ENCODE measurements at regions not wholly inside any gene's neighbourhood (a gene's known extent, or its start where the extent isn't known, plus 50 kb on each side); places are given as distances from the start of the nearest gene placed in this dataset.

DNA sequence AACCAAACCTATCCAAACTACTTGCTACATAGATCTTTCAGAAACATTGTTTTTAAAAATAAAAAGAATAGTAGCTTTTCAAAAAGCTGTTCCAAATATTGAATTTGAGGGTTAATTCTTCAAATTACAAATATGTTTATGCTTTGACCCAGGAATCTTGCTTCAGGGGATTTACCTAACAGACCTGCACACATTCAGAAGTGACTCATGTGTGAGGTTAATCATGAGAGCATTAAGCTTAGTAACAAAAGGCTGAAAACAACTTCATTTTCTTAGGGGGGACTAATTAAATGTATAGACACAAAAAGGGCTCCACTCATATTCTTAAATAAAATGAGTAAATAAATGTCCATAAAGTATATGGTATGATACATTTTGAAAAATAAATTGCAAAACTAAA is 672.4 kb upstream of the FLRT2 start:
- no peaks in the 10 kb centered on the region for H3K27me3 ChIP-seq (ENCODE audit: low read depth, low read length)
- no peaks in the 10 kb centered on the region for H3K9me3 ChIP-seq (ENCODE audit: control insufficient read depth in 1 of 2, low read length in 2 of 2)
- no peaks in the 10 kb centered on the region for H3K4me1 ChIP-seq (ENCODE audit: control insufficient read depth in 1 of 2, insufficient read depth in 2 of 2, low read length in 2 of 2)
- no peaks in the 10 kb centered on the region for H3K36me3 ChIP-seq (ENCODE audit: control insufficient read depth in 1 of 2, insufficient read depth in 2 of 2, low read length in 2 of 2)
- no peak overlapping the region for H3K27ac ChIP-seq (ENCODE audit: low read length)
- no peak overlapping the region for H3K4me3 ChIP-seq (ENCODE audit: low read depth in 1 of 2, low read length in 2 of 2)

DNA sequence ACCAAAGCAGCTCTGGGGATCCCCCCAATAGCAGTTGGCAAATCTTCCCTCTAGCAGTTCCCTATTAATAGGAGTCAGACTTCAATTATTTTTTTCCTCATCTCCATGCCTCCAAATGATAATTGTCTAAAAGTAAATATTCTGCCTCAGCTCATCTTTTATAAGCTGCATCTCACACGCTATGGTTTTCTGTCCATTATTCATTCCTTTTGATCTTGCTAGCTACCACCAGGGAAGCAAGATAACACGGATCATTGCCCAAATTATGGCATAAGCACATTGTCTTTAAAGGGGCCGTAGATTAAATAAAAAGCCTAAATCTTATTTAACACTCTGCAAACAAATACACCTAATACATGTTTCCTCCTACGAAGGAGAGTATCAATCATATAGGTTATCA is 670.8 kb upstream of the FLRT2 start:
- H3K4me1 ChIP-seq (ENCODE audit: control insufficient read depth in 1 of 2, insufficient read depth in 2 of 2, low read length in 2 of 2): no peaks in the 10 kb centered on the region
- no peak overlapping the region for H3K27ac ChIP-seq (ENCODE audit: low read length)
- H3K27me3 ChIP-seq (ENCODE audit: low read depth, low read length): no peaks in the 10 kb centered on the region

DNA sequence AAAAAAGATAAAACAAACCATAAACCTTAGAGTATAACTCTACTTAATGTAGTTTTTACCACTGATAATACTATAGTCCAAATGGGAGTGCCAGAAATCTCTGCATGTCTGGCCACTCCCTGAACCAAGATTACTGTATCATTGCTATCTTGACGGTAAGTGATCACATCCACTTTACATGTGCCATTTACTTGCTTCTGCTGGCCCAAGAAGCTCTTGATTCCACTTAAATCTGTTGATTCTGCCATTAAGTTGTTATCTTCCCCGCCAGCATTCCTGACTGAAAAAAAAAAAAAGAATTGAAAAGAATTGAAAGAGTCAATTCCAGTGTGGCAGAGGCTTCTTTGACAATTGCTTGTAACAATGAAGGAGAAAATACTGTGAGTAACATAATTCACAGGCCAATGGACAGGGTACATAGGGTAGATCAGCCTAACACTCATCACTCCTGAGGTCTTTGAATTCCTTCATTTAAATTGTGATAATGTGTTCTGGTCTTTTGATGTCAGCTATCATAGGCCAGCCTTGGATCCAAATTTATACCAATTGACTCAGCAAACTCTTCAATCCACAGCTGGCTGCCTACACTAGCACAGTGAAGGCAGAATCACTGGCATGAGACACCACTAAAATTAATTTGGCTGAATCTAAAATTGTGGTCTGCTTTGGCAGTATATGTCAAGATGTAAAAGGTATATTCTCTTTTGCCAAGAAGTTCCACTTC is 665.2 kb upstream of the FLRT2 start:
- no peaks in the 10 kb centered on the region for H3K36me3 ChIP-seq (ENCODE audit: control insufficient read depth in 1 of 2, insufficient read depth in 2 of 2, low read length in 2 of 2)
- no peaks in the 10 kb centered on the region for H3K27me3 ChIP-seq (ENCODE audit: low read depth, low read length)
- H3K4me3 ChIP-seq (ENCODE audit: low read depth in 1 of 2, low read length in 2 of 2): no peak overlapping the region
- no peaks in the 10 kb centered on the region for H3K4me1 ChIP-seq (ENCODE audit: control insufficient read depth in 1 of 2, insufficient read depth in 2 of 2, low read length in 2 of 2)
- no peak overlapping the region for H3K27ac ChIP-seq (ENCODE audit: low read length)
- no peaks in the 10 kb centered on the region for H3K9me3 ChIP-seq (ENCODE audit: control insufficient read depth in 1 of 2, low read length in 2 of 2)

More for the DNA sequence above, 670.8 kb upstream of the FLRT2 start:
- Histone ChIP-seq H3K9me3 (ENCODE audit: control insufficient read depth in 1 of 2, low read length in 2 of 2) (no peaks in the 10 kb centered on the region), H3K36me3 (ENCODE audit: control insufficient read depth in 1 of 2, insufficient read depth in 2 of 2, low read length in 2 of 2) (no peaks in the 10 kb centered on the region), H3K4me3 (ENCODE audit: low read depth in 1 of 2, low read length in 2 of 2) (no peak overlapping the region)

DNA sequence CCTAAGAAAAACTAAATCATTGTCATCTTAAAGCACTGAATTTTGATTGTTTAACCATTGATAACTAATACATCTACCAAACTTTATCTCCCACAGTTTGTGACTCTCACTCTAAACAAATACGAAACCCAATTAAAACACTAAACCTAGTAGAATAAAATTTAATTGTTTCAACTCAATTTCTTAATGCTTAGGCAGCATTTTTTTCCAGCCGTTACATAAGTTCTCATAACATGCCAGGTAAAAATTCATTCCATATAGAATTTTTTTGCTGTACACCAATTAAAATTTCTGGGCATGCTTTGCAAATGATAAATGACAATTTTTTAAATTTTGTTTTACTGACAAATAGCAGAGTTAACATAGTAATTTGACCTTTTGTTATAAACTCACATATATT is 658.2 kb upstream of the FLRT2 start:
- no peak overlapping the region for H3K4me3 ChIP-seq (ENCODE audit: low read depth in 1 of 2, low read length in 2 of 2)
- no peak overlapping the region for H3K27ac ChIP-seq (ENCODE audit: low read length)
- peaks cover 0 to 9% of the 10 kb centered on the region in 2 donors for H3K9me3 ChIP-seq (ENCODE audit: control insufficient read depth in 1 of 2, low read length in 2 of 2)
- no peaks in the 10 kb centered on the region for H3K27me3 ChIP-seq (ENCODE audit: low read depth, low read length)
- H3K36me3 ChIP-seq (ENCODE audit: control insufficient read depth in 1 of 2, insufficient read depth in 2 of 2, low read length in 2 of 2): no peaks in the 10 kb centered on the region
- H3K4me1 ChIP-seq (ENCODE audit: control insufficient read depth in 1 of 2, insufficient read depth in 2 of 2, low read length in 2 of 2): no peaks in the 10 kb centered on the region

DNA sequence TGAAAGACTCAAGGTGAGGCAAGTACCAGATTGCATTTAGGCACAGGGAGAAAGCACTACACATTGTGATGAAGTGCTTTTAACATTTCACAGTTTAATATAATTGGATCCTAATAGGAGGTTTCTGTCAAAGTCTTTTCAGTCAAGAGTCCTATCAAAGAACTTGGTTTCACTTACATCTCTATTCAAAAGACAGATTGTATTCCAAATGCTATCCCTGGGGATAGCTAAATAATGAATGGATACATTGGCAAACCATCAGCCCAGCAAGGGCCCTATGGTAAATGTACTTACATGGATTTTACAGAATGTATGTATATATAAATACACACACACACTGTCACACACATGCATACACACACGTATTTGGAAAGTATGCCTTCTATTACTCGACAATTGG is 655.5 kb upstream of the FLRT2 start:
- Histone ChIP-seq H3K4me3 (ENCODE audit: low read depth in 1 of 2, low read length in 2 of 2) (no peak overlapping the region), H3K9me3 (ENCODE audit: control insufficient read depth in 1 of 2, low read length in 2 of 2) (peaks cover 0 to 9% of the 10 kb centered on the region in 2 donors), H3K27ac (ENCODE audit: low read length) (no peak overlapping the region), H3K4me1 (ENCODE audit: control insufficient read depth in 1 of 2, insufficient read depth in 2 of 2, low read length in 2 of 2) (no peaks in the 10 kb centered on the region), H3K27me3 (ENCODE audit: low read depth, low read length) (no peaks in the 10 kb centered on the region), H3K36me3 (ENCODE audit: control insufficient read depth in 1 of 2, insufficient read depth in 2 of 2, low read length in 2 of 2) (no peaks in the 10 kb centered on the region)

DNA sequence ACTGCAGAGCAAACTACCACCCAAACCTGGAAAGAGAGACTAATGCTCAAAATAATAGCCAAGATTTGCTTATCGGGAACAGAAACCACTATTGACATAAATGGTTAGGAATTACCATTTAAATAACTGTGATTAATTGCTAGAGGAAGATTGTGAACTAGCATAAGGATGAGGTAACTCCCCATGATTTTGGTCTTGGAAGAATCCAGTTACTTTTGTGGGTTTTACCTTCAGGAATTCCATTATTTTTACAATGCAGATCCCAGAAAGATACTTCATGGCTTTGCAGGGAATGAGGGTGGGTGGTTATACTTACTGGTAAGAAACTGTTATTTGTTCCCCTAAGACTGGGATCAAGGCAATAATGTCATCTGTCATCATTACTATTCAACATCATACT is 652.9 kb upstream of the FLRT2 start:
- Histone ChIP-seq H3K4me1 (ENCODE audit: control insufficient read depth in 1 of 2, insufficient read depth in 2 of 2, low read length in 2 of 2) (no peaks in the 10 kb centered on the region), H3K27ac (ENCODE audit: low read length) (no peak overlapping the region), H3K36me3 (ENCODE audit: control insufficient read depth in 1 of 2, insufficient read depth in 2 of 2, low read length in 2 of 2) (no peaks in the 10 kb centered on the region), H3K9me3 (ENCODE audit: control insufficient read depth in 1 of 2, low read length in 2 of 2) (no peaks in the 10 kb centered on the region), H3K27me3 (ENCODE audit: low read depth, low read length) (no peaks in the 10 kb centered on the region), H3K4me3 (ENCODE audit: low read depth in 1 of 2, low read length in 2 of 2) (no peak overlapping the region)

DNA sequence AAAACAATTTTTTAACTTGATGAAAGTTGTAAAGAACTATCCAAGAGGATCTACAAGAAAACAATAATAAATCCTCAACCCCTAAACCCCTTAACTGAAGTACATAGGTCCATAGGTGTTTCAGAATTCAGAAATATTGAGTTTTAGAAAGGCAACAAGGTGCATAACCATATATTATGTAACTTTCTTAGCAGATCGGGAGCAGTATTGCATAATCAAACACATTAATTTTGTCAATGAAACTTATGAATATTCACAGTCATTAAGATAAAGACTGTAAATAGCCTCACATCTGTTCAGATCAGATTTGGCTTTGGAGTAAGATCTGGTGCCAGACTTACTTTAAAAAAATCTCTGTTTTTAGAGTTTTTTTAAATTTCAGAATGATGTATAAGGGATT is 647.1 kb upstream of the FLRT2 start:
- H3K36me3 ChIP-seq (ENCODE audit: control insufficient read depth in 1 of 2, insufficient read depth in 2 of 2, low read length in 2 of 2): no peaks in the 10 kb centered on the region
- H3K27ac ChIP-seq (ENCODE audit: low read length): no peak overlapping the region
- no peak overlapping the region for H3K4me3 ChIP-seq (ENCODE audit: low read depth in 1 of 2, low read length in 2 of 2)
- no peaks in the 10 kb centered on the region for H3K4me1 ChIP-seq (ENCODE audit: control insufficient read depth in 1 of 2, insufficient read depth in 2 of 2, low read length in 2 of 2)
- H3K9me3 ChIP-seq (ENCODE audit: control insufficient read depth in 1 of 2, low read length in 2 of 2): peaks cover 3 to 8% of the 10 kb centered on the region in 2 donors
- H3K27me3 ChIP-seq (ENCODE audit: low read depth, low read length): no peaks in the 10 kb centered on the region

DNA sequence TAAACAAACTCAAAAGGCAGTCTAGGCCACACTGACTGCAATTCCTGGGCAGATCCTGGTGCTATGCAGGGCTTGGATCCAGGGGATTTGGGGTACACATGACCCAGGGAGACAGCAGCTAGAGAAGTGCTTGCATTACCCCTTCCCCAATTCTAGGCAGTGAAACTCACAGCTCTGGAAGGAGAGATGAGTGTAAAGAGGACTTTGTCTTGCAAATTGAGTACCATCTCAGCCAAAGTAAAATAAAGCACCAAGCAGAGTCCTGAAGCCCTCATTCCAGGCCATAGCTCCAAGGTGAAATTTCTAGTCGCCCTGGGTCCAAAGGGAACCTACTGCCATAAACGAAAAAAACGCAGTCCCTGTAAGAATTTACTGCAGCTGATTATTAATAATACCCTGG is 644.9 kb upstream of the FLRT2 start:
- Histone ChIP-seq H3K27ac (ENCODE audit: low read length) (no peak overlapping the region), H3K27me3 (ENCODE audit: low read depth, low read length) (no peaks in the 10 kb centered on the region), H3K9me3 (ENCODE audit: control insufficient read depth in 1 of 2, low read length in 2 of 2) (peaks cover 3 to 10% of the 10 kb centered on the region in 2 donors), H3K4me1 (ENCODE audit: control insufficient read depth in 1 of 2, insufficient read depth in 2 of 2, low read length in 2 of 2) (no peaks in the 10 kb centered on the region), H3K36me3 (ENCODE audit: control insufficient read depth in 1 of 2, insufficient read depth in 2 of 2, low read length in 2 of 2) (no peaks in the 10 kb centered on the region), H3K4me3 (ENCODE audit: low read depth in 1 of 2, low read length in 2 of 2) (no peak overlapping the region)

DNA sequence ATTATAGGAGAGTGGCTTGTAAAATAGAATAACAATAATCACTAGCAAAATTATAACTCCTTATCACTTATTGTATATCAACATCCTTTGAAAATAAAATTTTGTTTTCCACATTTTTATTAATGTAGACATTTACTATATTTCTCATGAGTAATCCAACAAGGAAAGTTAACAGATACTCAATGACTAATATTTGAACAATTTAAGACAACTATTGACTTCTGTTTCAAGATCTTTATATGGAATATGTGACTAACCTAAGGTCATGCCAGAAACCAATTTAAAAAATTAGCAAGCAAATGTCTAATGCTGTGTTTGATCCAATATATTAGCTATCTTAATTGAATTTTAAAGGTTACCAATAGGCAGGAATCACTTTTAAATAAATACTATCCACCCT is 638.5 kb upstream of the FLRT2 start:
- Histone ChIP-seq H3K36me3 (ENCODE audit: control insufficient read depth in 1 of 2, insufficient read depth in 2 of 2, low read length in 2 of 2) (no peaks in the 10 kb centered on the region), H3K4me1 (ENCODE audit: control insufficient read depth in 1 of 2, insufficient read depth in 2 of 2, low read length in 2 of 2) (no peaks in the 10 kb centered on the region), H3K27ac (ENCODE audit: low read length) (no peak overlapping the region), H3K4me3 (ENCODE audit: low read depth in 1 of 2, low read length in 2 of 2) (no peak overlapping the region), H3K27me3 (ENCODE audit: low read depth, low read length) (no peaks in the 10 kb centered on the region), H3K9me3 (ENCODE audit: control insufficient read depth in 1 of 2, low read length in 2 of 2) (peaks cover 0 to 3% of the 10 kb centered on the region in 2 donors)

DNA sequence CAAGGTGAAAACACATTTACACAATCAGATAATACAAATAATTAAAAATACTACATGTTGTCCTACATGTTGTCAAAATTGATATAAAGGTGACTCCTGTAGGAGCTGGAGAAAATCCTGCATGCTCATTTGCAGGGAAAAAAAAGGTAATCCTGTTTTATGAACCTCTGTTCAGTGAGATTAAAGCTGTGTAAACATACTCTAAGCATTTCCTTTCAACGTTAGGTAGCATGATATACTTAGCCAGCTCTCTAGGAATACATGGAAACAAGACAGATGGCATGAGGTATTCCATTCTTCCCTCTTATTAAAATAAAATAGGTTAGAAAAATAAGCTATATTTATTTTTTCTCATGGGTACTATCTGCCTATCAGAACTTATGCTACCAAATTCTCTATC is 635.7 kb upstream of the FLRT2 start:
- Histone ChIP-seq H3K27ac (ENCODE audit: low read length) (no peak overlapping the region), H3K36me3 (ENCODE audit: control insufficient read depth in 1 of 2, insufficient read depth in 2 of 2, low read length in 2 of 2) (no peaks in the 10 kb centered on the region), H3K27me3 (ENCODE audit: low read depth, low read length) (no peaks in the 10 kb centered on the region), H3K4me3 (ENCODE audit: low read depth in 1 of 2, low read length in 2 of 2) (no peak overlapping the region), H3K4me1 (ENCODE audit: control insufficient read depth in 1 of 2, insufficient read depth in 2 of 2, low read length in 2 of 2) (no peaks in the 10 kb centered on the region), H3K9me3 (ENCODE audit: control insufficient read depth in 1 of 2, low read length in 2 of 2) (no peaks in the 10 kb centered on the region)

DNA sequence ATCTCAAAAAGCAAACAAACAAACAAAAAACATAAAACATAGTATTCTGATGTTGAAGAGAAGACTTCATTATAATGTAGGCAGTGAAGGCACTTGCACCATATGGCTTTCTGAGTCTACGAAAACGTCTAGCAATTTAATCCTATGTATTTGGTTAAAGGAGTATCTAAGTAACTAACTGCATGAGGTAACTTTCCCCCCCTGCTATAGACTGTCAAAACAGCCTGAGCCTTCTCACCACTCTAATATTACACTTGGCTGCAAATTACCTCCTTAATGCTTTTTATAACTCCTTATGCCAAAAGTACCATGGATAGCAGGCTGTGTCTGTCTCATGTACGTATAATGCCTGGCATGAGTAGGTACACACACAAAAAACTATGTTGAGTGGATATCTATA is 607.6 kb upstream of the FLRT2 start:
- H3K9me3 ChIP-seq (ENCODE audit: control insufficient read depth in 1 of 2, low read length in 2 of 2): no peaks in the 10 kb centered on the region
- H3K4me3 ChIP-seq (ENCODE audit: low read depth in 1 of 2, low read length in 2 of 2): no peak overlapping the region
- H3K27me3 ChIP-seq (ENCODE audit: low read depth, low read length): no peaks in the 10 kb centered on the region
- H3K27ac ChIP-seq (ENCODE audit: low read length): no peak overlapping the region
- H3K4me1 ChIP-seq (ENCODE audit: control insufficient read depth in 1 of 2, insufficient read depth in 2 of 2, low read length in 2 of 2): no peaks in the 10 kb centered on the region
- no peaks in the 10 kb centered on the region for H3K36me3 ChIP-seq (ENCODE audit: control insufficient read depth in 1 of 2, insufficient read depth in 2 of 2, low read length in 2 of 2)

DNA sequence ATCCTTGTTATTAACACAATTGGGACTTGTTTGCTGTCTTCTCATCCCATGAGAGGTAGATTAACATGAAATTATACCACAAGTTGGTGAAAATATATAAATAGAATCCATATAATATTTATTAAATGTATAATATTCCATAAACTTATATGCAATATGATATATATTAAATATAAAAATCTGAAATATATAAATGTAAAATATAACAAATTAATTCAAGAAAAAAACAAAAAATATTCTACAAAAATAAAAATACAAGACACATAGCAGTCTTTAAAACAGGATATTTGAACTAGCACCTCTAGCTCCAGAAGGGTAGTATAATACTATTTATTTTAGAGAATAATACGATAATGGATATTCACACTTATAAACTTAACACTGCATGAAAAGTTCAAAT is 603.3 kb upstream of the FLRT2 start:
- Histone ChIP-seq H3K27ac (ENCODE audit: low read length) (no peak overlapping the region), H3K4me1 (ENCODE audit: control insufficient read depth in 1 of 2, insufficient read depth in 2 of 2, low read length in 2 of 2) (no peaks in the 10 kb centered on the region), H3K4me3 (ENCODE audit: low read depth in 1 of 2, low read length in 2 of 2) (no peak overlapping the region), H3K36me3 (ENCODE audit: control insufficient read depth in 1 of 2, insufficient read depth in 2 of 2, low read length in 2 of 2) (no peaks in the 10 kb centered on the region), H3K9me3 (ENCODE audit: control insufficient read depth in 1 of 2, low read length in 2 of 2) (no peaks in the 10 kb centered on the region), H3K27me3 (ENCODE audit: low read depth, low read length) (no peaks in the 10 kb centered on the region)
